Transverse colon (tissue), 4 donors: ENCODE measurements at regions not wholly inside any gene's neighbourhood (a gene's known extent, or its start where the extent isn't known, plus 50 kb on each side); places are given as distances from the start of the nearest gene placed in this dataset.

Source experiments
- DNase-seq: peaks from one replicate; pipeline ENCODE4 v3.0.0-alpha.2; 2019
- H3K27ac ChIP-seq, 4 donors: fragments of 200-600 bp; sonication (generic); 2 replicates each; pipeline ENCODE4 v1.5.1; 2016 to 2018; ENCODE audit warnings: inconsistent platforms in 4 of 4
- H3K27me3 ChIP-seq: fragments of 200-600 bp; sonication (generic); 2 replicates; pipeline ENCODE4 v1.5.1; 2017; ENCODE audit warnings: inconsistent platforms
- H3K36me3 ChIP-seq, 4 donors: fragments of 200-600 bp; sonication (generic); 2 replicates each; pipeline ENCODE4 v1.5.1; 2017 to 2019; ENCODE audit warnings: inconsistent platforms in 4 of 4
- H3K4me1 ChIP-seq, 4 donors: fragments of 200-600 bp; sonication (generic); 2 replicates each; pipeline ENCODE4 v1.5.1; 2017 to 2020; ENCODE audit warnings: inconsistent platforms in 4 of 4
- H3K4me3 ChIP-seq, 4 donors: fragments of 200-600 bp; sonication (generic); 1 replicate in 1 of 4; 2 replicates in 3 of 4; pipeline versions ENCODE4 v1.5.1 to v1.6.1; 2017 to 2019; ENCODE audit warnings: inconsistent platforms in 4 of 4
- H3K9me3 ChIP-seq, 2 donors: fragments of 200-600 bp; sonication (generic); 2 replicates each; pipeline ENCODE4 v1.5.1; 2017 to 2019; ENCODE audit warnings: inconsistent platforms in 2 of 2
- CTCF ChIP-seq, 5 experiments: fragments of 200-600 bp in 3 of 5; fragments of 450-650 bp in 2 of 5; sonication (generic) in 3 of 5; IDR thresholded peaks; 1 replicate in 2 of 5; 2 replicates in 3 of 5; pipeline ENCODE4 v1.5.1; 2016 to 2017; ENCODE audit warnings: antibody characterized with exemption in 5 of 5, inconsistent platforms in 3 of 5, mild to moderate bottlenecking in 2 of 5, moderate library complexity in 1 of 5
- EP300 ChIP-seq: sonication (generic); formaldehyde crosslinking; IDR thresholded peaks from one replicate; pipeline ENCODE4 v1.6.1; 2017; ENCODE audit warnings: antibody characterized with exemption, low read depth
- POLR2A ChIP-seq: fragments of 450-650 bp; IDR thresholded peaks from one replicate; pipeline ENCODE4 v1.6.1; 2016; ENCODE audit warnings: antibody characterized with exemption, mild to moderate bottlenecking, moderate library complexity
- POLR2AphosphoS5 ChIP-seq, 3 donors: sonication (generic); formaldehyde crosslinking; IDR thresholded peaks; one replicate each; pipeline ENCODE4 v1.6.1; 2016; ENCODE audit warnings: antibody characterized with exemption in 3 of 3
- WGBS, 2 donors: methylation state at CpG; one replicate each; pipeline ENCODE4 v1.1.5; 2018; ENCODE audit warnings: low coverage in 1 of 2; 5-methylcytosine and 5-hydroxymethylcytosine counted together
- in situ Hi-C, 4 donors: fragments of 200-750 bp; cut with MboI; loops; one replicate each; pipeline versions ENCODE4 v1.15.0 to v1.15.1; 2017; ENCODE audit warnings: low sequenced_read_pairs in 3 of 4, low pct_ligation_motif_present in 1 of 4, low pct_unique_long_range_greater_than_20kb in 1 of 4
- intact Hi-C: fragments of 100-400 bp; cut with DNase I; formaldehyde crosslinking; loops from one replicate; pipeline ENCODE4 v1.15.1; 2023; ENCODE audit warnings: low total_unique reads

- 75 to 81% methylated on average over 2 to 3 of the region's 3 CpGs for WGBS, 2 donors
- Histone ChIP-seq H3K27me3 (no peaks in the 10 kb centered on the region), H3K4me3 (no peak overlapping the region), H3K36me3 (no peaks in the 10 kb centered on the region), H3K27ac (no peak overlapping the region), H3K4me1 (no peaks in the 10 kb centered on the region), H3K9me3 (no peaks in the 10 kb centered on the region)
- no peak for DNase-seq
- in situ Hi-C loops (no loop called here), intact Hi-C loops (no loop called here)
- TF ChIP-seq CTCF (IDR thresholded peaks at IDR 0.05) (no peak), EP300 (no peak), POLR2A (no peak), POLR2AphosphoS5 (IDR thresholded peaks at IDR 0.05) (no peak)
Observed at GRCh38 chr11:29842061-29842460, 174.8 kb downstream of the KCNA4 start.

- no peak for DNase-seq
- in situ Hi-C loops (no loop called here), intact Hi-C loops (no loop called here)
- 92% methylated on average over 2 of the region's 2 CpGs; no CpG with 5 or more reads in 1 of the 2 donors for WGBS, 2 donors
- TF ChIP-seq POLR2A (no peak), EP300 (no peak), POLR2AphosphoS5 (IDR thresholded peaks at IDR 0.05) (no peak), CTCF (IDR thresholded peaks at IDR 0.05) (no peak)
- no peaks in the 10 kb centered on the region for H3K4me1 ChIP-seq
- no peaks in the 10 kb centered on the region for H3K36me3 ChIP-seq
- H3K27ac ChIP-seq: no peak overlapping the region
- no peak overlapping the region for H3K4me3 ChIP-seq
- H3K9me3 ChIP-seq: no peaks in the 10 kb centered on the region
- no peaks in the 10 kb centered on the region for H3K27me3 ChIP-seq
Observed at GRCh38 chr11:29826878-29827277, 190.0 kb downstream of the KCNA4 start.

- no peak for DNase-seq
- Histone ChIP-seq H3K4me3 (no peak overlapping the region), H3K27ac (no peak overlapping the region), H3K27me3 (no peaks in the 10 kb centered on the region), H3K4me1 (no peaks in the 10 kb centered on the region), H3K36me3 (no peaks in the 10 kb centered on the region), H3K9me3 (peaks cover 0 to 3% of the 10 kb centered on the region in 2 donors)
- intact Hi-C loops (no loop called here), in situ Hi-C loops (no loop called here)
- no peak for TF ChIP-seq CTCF (IDR thresholded peaks at IDR 0.05)
- TF ChIP-seq POLR2A: no peak
- TF ChIP-seq POLR2AphosphoS5 (IDR thresholded peaks at IDR 0.05): no peak
- WGBS, 2 donors: 82% methylated on average over 2 of the region's 2 CpGs; no CpG with 5 or more reads in 1 of the 2 donors
Observed at GRCh38 chr11:29816359-29816758, 200.5 kb downstream of the KCNA4 start.

GRCh38 chr11:29809121-29809520 is 207.7 kb downstream of the KCNA4 start:
- Histone ChIP-seq H3K4me3 (no peak overlapping the region), H3K27me3 (no peaks in the 10 kb centered on the region), H3K9me3 (no peaks in the 10 kb centered on the region), H3K36me3 (no peaks in the 10 kb centered on the region), H3K4me1 (no peaks in the 10 kb centered on the region), H3K27ac (no peak overlapping the region)
- no peak for DNase-seq
- no peak for TF ChIP-seq EP300
- TF ChIP-seq POLR2AphosphoS5 (IDR thresholded peaks at IDR 0.05): no peak
- TF ChIP-seq POLR2A: no peak
- no peak for TF ChIP-seq CTCF (IDR thresholded peaks at IDR 0.05)
- in situ Hi-C loops: no loop called here
- intact Hi-C loops: no loop called here
- 46 to 62% methylated on average over 3 of the region's 3 CpGs for WGBS, 2 donors
